GM06990 (cell line): ENCODE measurements at regions not wholly inside any gene's neighbourhood (a gene's known extent, or its start where the extent isn't known, plus 50 kb on each side); places are given as distances from the start of the nearest gene placed in this dataset.

Source experiments
- DNase-seq: peaks from one replicate; pipeline ENCODE4 v3.0.0-alpha.2; 2011; ENCODE audit not compliant: insufficient read length; ENCODE audit errors: extremely low read depth
- H3K27me3 ChIP-seq: replicated peaks from 2 replicates; pipeline ENCODE4 v1.6.0; 2011; ENCODE audit warnings: low read length; ENCODE audit not compliant: control insufficient read depth, insufficient read depth
- H3K36me3 ChIP-seq: 2 replicates; pipeline ENCODE4 v1.5.1; 2011; ENCODE audit warnings: low read length; ENCODE audit not compliant: control insufficient read depth, insufficient read depth
- H3K4me3 ChIP-seq: replicated peaks from 2 replicates; pipeline ENCODE4 v1.5.1; 2011; ENCODE audit warnings: low read depth, mild to moderate bottlenecking, control low read depth, low read length
- CTCF ChIP-seq: IDR thresholded peaks from 2 replicates; pipeline ENCODE4 v1.5.1; 2011; ENCODE audit warnings: low read length, control low read depth, mild to moderate bottlenecking, inconsistent platforms; ENCODE audit not compliant: insufficient read depth, poor library complexity, severe bottlenecking

GRCh38 chr9:135029463-135029862 lies 58.0 kb upstream of the OLFM1 start:
- no peaks in the 10 kb centered on the region; the same call in 1 of the 2 replicates for H3K27me3 ChIP-seq
- no peak for TF ChIP-seq CTCF
- DNase-seq: no peak
- H3K36me3 ChIP-seq: no peaks in the 10 kb centered on the region
- H3K4me3 ChIP-seq: no peak overlapping the region

GRCh38 chr9:135029871-135030565 lies 57.5 kb upstream of the OLFM1 start:
- no peaks in the 10 kb centered on the region for H3K36me3 ChIP-seq
- TF ChIP-seq CTCF: no peak
- H3K27me3 ChIP-seq: no peaks in the 10 kb centered on the region; the same call in 1 of the 2 replicates
- DNase-seq: no peak
- H3K4me3 ChIP-seq: no peak overlapping the region

GRCh38 chr9:135030566-135031226 lies 56.8 kb upstream of the OLFM1 start:
- no peak for TF ChIP-seq CTCF
- no peak for DNase-seq

GRCh38 chr9:135032041-135032835 lies 55.2 kb upstream of the OLFM1 start:
- no peak for DNase-seq
- no peak overlapping the region for H3K4me3 ChIP-seq
- H3K27me3 ChIP-seq: peaks cover 1% of the 10 kb centered on the region
- no peak for TF ChIP-seq CTCF
- H3K36me3 ChIP-seq: no peaks in the 10 kb centered on the region

More at GRCh38 chr9:135030566-135031226, 56.8 kb upstream of the OLFM1 start:
- no peak overlapping the region for H3K4me3 ChIP-seq
- H3K36me3 ChIP-seq: no peaks in the 10 kb centered on the region
- H3K27me3 ChIP-seq: no peaks in the 10 kb centered on the region; the same call in 1 of the 2 replicates

- no peak for DNase-seq
These were observed 54.5 kb upstream of the OLFM1 start for GRCh38 chr9:135032868-135033460.

More at GRCh38 chr9:135032868-135033460, 54.5 kb upstream of the OLFM1 start:
- no peak overlapping the region for H3K4me3 ChIP-seq
- no peaks in the 10 kb centered on the region for H3K36me3 ChIP-seq
- peaks cover 1% of the 10 kb centered on the region for H3K27me3 ChIP-seq
- no peak for TF ChIP-seq CTCF
